ENCODE measurements at regions not wholly inside any gene's neighbourhood (a gene's known extent, or its start where the extent isn't known, plus 50 kb on each side); places are given as distances from the start of the nearest gene placed in this dataset.

GRCh38 chrX:125012585-125012984, 307.1 kb upstream of the TEX13C start:
- DNase-seq, result no peak

DNA sequence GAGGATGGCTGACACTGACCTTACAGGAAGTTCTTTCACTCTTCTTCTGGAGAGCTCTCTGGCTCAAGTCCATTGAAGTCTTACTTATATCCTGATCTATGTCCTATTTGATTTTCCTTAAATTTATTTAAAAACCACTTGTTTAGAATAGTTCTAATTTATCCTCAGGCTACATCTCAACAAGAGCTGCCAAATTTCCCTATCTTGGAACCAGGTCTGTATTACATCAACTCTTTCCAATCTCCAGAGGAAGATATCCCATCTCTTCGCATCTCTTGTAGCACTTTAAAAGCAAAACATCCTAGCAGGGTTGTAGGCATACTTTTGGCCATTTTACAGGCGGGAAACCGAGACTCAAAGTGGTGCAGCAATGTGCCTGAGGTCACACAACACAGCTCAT, 290.5 kb upstream of the TEX13C start:
- DNase-seq, result no peak

Measured in NCI-H2029 treated with DMSO at 0.1 percent for 48 hours (cell line).